ENCODE measurements at regions not wholly inside any gene's neighbourhood (a gene's known extent, or its start where the extent isn't known, plus 50 kb on each side); places are given as distances from the start of the nearest gene placed in this dataset.

DNA sequence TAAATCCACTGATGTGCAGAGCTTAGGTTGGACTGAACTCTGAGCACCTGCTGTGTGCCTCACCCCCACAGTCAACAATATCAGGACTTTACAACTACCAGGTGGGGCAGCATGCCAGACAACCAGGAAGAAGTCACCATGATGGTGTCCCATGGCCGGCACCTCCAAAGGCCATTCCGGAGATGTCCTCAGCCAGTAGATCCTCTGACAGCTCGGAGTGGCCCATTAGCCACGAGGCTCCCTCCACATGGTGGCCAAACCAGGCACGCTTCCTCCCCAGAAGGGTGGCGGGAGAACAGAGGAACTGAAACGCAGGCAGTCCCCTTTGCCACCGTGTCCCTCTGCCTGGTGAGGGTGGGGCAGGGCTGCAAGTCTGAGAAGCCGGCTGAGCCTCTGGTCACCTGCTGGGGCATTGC is 390.0 kb downstream of the TNS3 start:
- TF ChIP-seq, protein P1, sequence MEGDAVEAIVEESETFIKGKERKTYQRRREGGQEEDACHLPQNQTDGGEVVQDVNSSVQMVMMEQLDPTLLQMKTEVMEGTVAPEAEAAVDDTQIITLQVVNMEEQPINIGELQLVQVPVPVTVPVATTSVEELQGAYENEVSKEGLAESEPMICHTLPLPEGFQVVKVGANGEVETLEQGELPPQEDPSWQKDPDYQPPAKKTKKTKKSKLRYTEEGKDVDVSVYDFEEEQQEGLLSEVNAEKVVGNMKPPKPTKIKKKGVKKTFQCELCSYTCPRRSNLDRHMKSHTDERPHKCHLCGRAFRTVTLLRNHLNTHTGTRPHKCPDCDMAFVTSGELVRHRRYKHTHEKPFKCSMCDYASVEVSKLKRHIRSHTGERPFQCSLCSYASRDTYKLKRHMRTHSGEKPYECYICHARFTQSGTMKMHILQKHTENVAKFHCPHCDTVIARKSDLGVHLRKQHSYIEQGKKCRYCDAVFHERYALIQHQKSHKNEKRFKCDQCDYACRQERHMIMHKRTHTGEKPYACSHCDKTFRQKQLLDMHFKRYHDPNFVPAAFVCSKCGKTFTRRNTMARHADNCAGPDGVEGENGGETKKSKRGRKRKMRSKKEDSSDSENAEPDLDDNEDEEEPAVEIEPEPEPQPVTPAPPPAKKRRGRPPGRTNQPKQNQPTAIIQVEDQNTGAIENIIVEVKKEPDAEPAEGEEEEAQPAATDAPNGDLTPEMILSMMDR (IDR thresholded peaks at IDR 0.05): no peak
- no peak for TF ChIP-seq POLR2A (IDR thresholded peaks at IDR 0.05)
